ENCODE measurements at regions not wholly inside any gene's neighbourhood (a gene's known extent, or its start where the extent isn't known, plus 50 kb on each side); places are given as distances from the start of the nearest gene placed in this dataset.
"Not testable (repeated sequence)": the region's sequence is repeated elsewhere in the genome, so short reads cannot be mapped to it uniquely, and the experiment has no call there.

DNA sequence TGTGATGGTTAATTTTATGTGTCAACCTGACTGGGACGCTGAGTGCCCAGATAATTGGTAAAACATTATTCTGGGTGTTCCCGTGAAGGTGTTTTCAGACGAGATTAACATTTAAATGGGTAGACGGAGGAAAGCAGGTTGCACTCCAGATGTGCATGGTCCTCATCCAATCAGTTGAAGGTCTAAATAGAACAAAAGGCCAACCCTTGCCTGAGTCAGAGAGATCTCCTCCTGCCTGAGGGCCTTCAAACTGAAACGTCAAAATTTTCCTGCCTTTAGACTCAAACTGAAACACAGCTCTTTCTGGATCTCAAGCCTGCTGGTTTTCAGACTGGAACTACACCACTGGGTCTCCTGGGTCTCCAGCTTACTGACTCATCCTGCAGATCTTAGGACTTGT is 73.5 kb downstream of the NPIPA8 start:
- DNase-seq = not testable (repeated sequence)

DNA sequence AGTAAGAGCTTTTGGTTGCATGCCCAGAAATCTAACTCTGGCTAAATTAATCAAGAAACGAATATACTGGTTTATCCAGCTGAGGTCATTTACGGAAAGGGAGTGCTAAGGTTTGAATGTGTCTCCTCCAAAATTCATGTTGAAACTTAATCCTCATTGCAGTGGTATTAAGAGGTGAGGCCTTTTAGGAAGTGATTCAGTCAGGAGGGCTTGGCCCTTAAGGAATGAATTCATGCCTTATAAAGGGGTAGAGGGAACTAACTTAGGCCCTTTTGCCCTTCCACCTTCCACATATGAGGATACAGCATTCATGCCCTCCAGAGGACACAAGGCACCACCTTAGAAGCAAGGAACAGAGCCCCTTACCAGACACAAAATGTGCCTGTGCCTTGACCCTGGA is 74.7 kb downstream of the NPIPA8 start:
- DNase-seq = not testable (repeated sequence)

DNA sequence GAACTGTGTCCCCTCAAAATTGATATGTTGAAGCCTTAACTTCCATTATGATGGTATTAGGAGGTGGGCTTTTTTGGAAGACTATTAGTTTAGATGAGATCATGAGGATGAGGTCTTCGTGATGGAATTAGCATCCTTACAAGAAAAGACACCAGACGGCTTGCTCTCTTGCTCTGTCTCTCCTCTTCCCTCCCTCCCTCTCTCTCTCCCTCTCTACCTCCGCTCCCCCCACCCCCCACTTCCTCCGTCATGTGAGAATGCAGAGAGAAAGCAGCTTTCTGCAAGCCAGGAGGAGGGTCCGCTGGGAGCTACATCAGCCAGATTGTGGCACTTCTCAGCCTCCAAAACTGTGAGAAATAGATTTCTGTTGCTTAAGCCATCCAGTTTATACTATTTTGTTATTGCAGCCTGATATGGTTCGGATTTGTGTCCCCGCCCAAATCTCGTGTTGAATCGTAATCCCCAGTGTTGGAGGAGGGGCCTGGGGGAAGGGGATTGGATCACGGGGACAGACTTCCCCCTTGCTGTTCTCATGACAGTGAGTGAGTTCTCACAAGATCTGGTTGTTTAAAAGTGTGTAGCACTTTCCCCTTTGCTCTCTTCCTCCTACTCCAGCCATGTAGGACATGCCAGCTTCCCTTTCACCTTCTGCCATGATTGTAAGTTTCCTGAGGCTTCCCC is 76.9 kb downstream of the NPIPA8 start:
- DNase-seq = not testable (repeated sequence)

DNA sequence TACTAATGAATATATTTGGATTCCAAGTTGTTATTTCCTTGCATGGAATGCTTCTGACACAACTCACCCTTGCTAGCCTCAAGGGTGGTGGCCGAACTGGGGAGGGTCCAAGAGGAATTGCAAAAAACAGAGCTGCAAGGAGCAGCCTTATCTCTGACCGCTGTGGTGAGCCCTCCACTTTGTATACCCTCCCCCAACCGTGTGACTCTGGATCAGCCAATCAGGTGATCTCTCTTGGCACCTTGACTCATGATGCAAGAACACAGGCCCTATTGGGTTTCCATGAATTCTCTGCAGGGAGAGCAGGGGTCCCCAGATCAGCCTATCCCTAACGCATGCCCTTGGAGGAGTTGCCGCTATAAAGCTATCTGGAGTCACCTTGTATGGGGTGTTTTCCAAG is 83.6 kb downstream of the NPIPA8 start:
- DNase-seq = not testable (repeated sequence)

DNA sequence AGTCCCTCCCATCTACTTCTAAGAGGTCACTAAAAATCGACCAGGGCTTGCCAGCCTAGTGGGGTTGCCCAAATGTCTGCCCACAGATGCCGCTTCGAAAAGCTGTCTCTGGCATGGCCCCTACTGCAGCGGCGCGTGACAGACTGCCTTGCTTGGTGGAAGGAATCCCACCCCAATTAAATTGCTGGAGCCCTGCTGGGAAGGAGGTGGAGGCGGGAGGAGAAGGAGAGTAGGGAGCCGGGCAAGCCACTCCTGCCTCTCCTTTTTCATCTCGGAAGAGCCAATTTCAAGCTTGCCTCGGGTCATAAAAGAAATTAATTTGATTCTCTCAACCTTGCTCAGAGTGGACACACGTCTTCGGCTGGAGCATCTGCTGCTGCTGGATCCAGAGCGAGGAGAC is 106.0 kb downstream of the NPIPA8 start:
- DNase-seq = not testable (repeated sequence)

DNA sequence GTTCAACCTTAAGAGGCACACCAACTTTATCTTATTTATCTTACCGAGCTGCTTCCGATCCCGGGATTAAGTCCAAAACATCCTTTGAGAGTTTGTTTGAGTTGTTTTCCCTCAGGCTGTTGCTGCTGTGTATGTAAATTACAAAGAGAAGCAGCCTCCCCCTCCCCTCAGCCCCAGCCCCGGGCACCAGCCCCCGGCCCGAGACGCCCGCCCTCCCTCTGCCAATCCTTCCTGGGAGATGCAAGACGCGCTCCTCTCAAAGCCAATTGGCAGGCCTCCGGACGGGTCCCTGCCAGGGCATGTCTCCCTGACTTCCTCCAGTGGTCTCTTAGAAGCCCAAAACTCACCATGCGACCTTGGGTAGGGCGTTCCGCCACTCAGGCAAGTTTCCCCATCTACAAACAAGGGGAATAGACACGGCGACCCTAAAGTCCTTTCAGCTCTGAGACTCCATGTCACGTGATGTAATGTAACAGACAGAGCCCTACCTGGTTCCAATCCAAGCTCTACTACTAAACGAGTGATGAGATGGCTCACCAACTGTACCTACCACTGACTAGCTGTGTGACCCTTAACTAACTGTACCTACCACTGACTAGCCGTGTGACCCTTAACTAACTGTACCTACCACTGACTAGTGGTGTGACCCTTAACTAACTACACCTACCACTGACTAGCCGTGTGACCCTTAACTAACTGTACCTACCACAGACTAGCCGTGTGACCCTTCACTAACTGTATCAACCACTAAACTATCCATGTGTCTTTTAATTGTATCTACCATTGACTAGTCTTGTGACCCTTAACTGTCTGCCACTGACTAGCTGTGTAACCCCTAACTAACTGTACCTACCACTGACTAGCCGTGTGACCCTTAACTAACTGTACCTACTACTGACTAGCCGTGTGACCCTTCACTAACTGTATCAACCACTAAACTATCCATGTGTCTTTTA is 114.2 kb downstream of the NPIPA8 start:
- not testable (repeated sequence) for DNase-seq

DNA sequence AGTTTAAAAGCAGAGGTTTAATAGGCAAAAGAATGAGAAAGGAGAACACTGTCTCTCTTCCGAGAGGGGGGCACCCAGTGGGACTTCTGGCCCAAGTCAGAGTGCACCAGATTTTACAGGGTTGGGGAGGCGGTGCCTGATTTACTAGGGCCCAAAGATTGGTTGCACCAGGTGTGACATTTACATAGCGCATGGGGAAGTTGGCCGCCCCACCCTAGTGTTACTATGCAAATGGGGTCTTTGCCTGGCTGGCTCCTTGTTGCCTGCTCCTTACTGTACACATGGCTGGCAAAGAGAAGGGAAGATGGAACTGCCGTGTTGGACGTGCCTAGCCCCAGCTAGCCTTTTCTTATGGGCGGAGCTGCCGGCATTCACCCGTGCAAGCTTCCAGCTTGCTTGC is 118.8 kb downstream of the NPIPA8 start:
- not testable (repeated sequence) for DNase-seq

DNA sequence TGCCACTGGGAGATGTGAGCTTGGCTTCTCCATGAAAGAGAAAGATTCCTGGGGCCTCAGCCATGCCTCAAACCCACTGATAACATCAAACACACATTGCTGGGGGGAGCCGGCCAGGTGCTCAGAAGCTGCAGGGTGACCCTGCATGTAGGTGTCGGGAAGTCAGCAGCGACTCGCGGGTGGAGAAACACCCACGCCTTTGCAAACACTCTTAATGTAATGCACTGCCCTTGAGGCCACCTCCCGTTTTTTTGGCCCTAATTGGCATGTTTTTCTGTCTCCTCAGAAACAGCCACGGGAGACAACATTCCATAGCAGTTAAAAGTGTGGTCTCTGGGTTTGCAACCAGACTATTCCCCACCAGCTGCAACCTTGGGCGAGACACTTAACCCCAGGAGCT is 119.7 kb downstream of the NPIPA8 start:
- not testable (repeated sequence) for DNase-seq

DNA sequence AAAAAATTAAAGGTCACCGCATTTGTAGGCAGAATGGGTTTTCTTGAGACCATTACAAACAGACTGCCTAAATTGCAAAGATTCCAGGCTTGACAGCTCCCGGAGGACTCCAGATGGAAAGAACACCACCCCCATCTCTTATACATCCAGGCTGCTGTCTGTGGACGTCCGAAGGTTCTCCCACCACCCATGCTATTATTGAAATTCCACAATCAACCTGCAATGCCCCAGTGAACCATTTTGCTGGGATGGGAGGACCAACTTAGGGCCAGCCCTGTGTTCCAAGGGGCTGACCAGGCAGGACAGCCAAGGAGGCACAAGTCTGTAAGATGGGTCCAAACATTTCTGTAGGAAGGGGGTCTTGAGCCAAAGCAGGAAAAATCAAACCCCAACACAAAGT is 122.7 kb downstream of the NPIPA8 start:
- DNase-seq = not testable (repeated sequence)

DNA sequence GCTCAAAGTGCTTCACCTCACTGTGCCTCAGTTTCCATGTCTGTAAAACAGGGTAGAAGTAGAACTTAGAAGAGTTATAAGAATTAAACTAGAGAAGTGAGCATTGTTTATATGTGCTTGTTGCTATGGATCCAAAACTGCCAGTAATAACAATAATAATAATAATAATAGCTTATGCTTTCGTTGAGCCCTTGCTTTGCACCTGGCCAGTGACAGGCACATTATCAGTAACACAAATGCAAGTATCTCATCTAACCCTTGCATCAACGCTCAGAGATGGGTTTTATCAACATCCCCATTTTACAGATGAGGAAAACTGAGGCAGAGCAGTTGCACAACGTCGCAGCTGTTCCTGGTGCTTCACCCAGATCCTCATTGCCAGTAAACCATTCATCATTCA is 125.0 kb downstream of the NPIPA8 start:
- DNase-seq = not testable (repeated sequence)

DNA sequence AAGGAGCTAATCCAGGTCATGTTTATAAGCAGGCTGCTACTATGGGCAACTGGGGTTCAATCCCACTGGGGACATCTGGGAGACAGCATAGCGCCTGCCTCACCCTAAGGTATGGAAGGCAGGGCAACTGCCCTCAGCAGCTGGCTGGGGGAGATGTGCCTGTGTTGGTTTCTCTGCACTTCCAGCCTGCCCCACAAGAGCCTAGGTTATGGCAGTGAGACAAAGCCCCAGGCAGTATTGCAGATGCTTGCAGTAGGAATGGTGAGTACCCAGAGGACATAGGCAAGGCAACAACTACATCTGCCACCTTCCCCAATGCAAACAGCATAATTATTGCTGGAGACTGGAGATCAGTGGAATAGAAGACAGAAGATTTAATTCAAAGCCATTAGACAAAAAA is 131.8 kb downstream of the NPIPA8 start:
- DNase-seq = not testable (repeated sequence)

DNA sequence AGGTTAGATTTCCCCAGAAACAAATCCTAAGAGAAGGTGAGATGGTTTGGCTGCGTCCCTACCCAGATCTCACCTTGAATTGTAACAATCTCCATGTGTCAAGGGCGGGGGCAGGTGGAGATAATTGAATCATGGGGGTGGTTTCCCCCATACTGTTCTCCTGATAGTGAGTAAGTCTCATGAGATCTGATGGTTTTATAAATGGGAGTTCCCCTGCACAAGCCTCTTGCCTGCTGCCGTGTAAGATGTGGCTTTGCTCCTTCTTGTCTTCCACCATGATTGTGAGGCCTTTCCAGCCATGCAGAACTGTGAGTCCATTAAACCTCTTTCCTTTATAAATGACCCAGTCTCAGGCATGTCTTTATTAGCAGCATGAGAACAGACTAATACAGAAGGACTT is 132.2 kb downstream of the NPIPA8 start:
- DNase-seq = not testable (repeated sequence)

DNA sequence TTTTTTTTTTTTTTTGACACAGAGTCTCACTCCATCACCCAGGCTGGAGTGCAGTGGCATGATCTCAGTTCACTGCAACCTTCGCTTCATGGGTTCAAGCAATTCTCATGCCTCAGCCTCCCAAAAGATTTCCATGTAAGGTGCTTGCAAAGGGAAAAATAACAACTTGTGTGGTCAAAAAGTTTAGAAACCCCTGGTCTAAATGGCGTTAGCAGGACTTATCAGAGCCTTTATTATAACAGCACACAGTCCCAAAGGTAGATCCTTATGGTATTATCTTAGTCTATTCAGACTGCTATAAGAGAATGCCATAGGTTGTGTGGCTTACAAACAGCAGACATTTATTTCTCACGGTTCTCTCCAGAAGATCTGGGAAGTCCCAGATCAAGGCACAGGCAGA is 135.0 kb downstream of the NPIPA8 start:
- DNase-seq = not testable (repeated sequence)

DNA sequence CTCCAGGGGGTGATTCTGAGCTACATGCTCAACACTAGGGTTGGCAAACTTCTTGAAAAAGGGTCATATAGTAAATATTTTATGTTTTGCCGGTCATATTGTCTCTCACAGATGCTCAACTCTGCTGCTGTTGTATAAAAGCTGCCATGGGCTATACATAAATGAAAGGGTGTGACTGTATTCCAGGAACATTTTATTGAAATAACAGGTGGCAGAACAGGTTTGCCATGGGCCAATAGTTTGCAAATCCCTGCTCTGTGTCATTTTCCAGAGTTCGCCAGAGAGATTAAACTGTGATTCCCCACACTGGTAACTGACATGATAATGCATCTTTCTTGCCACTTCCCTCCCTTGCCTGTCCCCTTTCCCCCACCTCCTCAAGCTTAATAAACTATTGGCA is 144.1 kb downstream of the NPIPA8 start:
- DNase-seq = not testable (repeated sequence)

DNA sequence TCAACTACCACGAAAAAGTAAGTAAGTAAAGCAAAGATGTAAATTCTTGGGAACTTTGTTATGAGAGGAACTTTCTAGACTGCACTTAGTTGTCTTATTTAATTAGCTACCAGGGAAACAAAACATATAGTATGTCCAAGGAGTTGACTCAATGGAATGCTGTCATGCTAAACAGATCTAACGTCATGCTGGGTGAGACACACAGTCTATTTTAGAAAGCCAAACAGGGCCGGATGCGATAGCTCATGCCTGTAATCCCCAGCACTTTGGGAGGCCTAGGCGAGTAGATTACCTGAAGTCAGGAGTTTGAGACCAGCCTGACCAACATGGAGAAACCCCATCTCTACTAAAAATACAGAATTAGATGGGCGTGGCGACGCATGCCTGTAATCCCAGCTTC is 146.4 kb downstream of the NPIPA8 start:
- not testable (repeated sequence) for DNase-seq

DNA sequence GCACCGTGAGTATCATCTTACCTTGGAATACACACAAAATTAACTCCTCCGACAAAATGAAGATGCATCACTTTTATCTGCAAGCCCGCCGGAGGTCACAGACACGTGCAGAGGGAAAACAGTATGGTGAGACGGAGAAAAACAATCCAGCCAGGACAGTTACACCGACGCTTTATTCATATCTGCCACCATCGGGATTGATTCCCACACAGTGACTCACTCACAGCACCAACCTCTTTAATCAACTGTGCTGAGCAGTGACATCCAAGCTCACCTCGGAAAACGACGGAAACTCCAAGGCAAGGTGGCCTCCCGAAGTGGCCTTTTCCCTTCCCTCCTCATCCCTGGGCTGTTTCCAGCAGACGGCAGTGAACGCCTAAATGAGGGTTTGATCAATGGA is 151.8 kb downstream of the NPIPA8 start:
- not testable (repeated sequence) for DNase-seq

DNA sequence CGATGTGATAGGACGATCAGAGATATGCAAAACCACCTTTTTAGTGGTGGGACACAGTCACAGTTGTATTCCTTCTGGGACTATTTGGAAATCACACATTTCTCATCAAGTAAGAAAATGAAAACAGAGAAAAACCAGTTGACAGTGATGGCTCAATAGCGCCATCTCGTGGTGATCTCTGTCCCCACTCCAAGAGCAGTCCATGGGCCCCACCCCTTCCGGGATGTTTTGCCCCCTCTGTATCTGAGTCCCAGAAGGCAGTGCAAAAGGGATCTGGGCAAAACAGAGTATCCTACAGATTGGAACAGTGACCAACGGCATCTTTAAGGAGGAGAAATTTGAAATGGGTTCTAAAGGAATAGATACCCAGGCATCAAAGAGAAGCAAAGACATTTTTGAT is 155.5 kb downstream of the NPIPA8 start:
- DNase-seq = not testable (repeated sequence)

DNA sequence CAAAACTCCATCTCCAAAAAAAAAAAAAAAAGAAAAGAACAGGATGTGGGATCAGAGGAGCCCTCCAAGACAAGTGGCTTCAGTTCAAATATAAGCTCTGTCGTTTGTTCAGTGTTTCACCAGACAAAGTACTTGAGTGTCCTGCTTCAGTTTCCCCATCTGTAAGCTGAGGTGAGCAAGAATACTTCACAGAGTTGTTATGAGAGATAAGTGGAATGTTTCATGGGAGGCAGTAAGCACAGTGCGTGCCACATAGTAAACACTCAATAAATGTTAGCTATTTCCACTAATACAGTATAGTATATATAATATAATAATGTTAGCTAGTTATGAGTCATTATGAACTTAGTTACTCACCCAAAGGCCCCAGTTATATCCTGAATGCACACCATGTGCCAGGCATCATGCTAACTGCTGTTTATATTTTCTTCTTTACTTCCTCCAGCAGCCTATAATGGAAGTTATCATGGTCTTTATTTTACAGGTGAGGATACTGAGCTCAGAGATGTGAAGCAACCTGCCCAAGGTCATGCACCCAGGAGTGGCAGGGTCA is 162.5 kb downstream of the NPIPA8 start:
- not testable (repeated sequence) for DNase-seq

DNA sequence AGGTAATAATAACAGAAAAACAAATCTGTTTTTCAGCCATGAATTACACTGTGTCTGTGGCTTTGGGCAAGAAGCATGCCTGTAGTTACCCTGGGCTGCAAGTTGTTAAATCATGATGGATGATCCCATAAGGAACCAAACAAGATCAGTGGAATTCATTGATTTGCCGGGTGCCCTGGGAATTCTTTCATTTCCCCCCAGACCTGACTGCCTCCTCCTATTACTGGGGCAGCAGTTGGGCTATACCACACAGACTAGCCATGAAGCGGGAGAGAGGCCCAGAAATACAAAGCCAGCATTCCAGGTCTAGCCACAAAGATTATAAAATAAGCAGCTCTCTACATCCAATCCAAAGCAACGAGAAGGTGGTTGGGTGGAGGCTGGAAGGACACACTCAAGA is 174.2 kb downstream of the NPIPA8 start:
- DNase-seq = not testable (repeated sequence)

DNA sequence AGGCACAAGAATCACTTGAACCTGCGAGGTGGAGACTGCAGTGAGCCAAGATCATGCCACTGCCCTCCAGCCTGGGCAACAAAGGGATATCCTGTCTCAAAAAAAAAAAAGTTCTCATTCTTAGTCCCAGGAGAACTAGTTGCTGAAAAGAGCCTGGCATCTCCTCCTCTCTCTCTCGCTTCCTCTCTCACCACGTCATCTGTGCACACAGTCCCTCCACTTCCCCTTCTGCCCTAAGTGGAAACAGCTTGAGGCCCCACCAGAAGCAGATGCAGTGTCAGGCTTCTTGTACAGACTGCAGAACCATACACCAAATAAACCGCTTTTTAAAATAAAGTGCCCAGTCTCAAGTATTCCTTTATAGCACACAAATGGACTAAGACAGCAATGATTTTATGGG is 175.3 kb downstream of the NPIPA8 start:
- DNase-seq = not testable (repeated sequence)

DNA sequence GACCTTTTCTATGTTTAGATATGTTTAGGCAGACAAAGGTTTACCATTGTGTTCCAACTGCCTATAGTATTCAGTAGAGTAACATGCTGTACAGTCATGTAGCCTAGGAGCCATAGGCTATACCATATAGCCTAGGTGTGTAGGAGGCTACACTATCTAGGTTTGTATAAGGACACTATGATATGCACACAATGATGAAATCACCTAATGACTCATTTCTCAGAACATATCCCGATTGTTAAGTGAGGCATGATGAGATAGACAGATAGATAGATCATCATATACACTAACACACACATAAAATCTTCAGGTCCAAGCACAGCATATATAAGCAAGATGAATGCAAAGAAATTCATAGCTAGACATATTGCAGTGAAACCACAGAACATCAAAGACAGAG is 177.4 kb downstream of the NPIPA8 start:
- not testable (repeated sequence) for DNase-seq

DNA sequence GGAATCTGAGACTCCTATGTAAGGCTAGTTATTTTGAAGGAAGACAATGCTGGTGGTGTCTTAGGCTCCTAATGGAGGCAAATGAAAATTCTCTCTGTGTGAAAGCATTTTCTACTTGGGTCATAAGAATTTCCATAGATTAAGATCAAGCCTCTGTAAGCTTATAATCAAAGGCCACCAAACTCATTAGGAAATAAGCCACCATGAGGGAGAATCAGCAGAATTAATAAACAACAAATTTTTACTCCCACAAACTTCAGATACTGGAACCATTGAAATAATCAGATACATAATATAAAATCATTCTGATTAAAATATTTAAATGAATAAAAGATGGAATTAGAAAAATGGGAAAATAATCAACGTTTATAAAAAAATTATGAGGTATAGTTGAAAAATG is 178.7 kb downstream of the NPIPA8 start:
- not testable (repeated sequence) for DNase-seq

DNA sequence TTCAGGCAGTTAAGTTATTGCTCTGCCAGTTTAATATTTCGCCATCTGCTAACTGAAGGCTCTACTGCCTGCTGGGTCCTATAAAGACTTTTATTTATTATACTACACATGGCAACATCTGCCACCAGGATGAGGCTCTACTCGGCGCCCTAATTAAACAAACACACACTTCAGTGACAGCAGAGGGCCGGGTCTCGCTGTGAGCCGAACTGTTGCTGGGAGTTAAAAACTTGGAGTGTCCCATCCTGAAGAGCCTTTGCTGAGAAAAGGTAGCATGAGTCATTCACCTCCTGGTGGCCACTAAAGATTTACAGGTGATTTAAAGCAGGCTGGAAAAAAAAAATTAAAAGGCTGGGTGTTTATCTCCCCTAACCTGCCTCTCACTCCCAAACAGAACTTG is 183.7 kb downstream of the NPIPA8 start:
- not testable (repeated sequence) for DNase-seq

DNA sequence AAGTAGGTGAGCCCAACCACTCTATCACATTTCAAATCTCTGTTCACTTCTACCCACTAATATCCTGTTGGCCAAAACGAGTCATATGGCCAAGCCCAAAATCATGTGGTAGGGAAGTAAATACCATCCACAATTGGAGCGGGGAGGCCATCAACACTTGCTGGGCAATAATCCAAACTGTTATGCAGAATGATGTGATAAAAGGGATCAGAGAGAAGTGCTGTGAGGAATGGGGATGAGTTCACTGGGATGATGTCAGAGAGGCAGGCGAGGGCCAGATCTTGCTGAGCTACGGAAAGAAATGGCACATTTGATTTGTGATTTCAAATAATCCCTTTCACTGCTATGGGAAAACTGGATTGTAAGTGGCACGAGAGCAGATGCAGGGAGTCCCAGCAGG is 188.4 kb downstream of the NPIPA8 start:
- DNase-seq = not testable (repeated sequence)

All from suppressor macrophage treated with lipopolysaccharide for 1 hour (primary cell).